ENCODE measurements at regions not wholly inside any gene's neighbourhood (a gene's known extent, or its start where the extent isn't known, plus 50 kb on each side); places are given as distances from the start of the nearest gene placed in this dataset.

DNA sequence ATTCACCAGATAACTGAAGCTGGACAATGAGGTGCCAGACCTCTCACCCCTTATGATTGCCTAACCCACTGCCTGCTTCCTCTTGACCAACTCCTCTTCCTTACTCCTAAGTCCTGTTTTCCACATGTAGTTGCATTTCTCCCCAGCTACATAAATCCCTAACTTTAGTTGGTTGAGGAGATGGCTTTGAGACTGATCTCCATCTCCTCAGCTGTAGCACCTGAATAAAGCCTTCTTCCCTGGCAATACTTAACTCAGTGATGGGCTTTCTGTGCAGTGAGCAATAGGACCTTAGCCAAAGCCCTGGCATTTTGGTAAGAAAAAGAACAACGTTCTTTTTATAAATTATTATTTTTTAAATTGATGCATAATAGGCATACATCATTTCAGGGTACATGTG lies 691.1 kb downstream of the MATN1 start:
- in situ Hi-C loops (cut with MboI; ENCODE audit: low sequenced_read_pairs in 4 of 4) (no loop called here), intact Hi-C loops (cut with DNase I; ENCODE audit: low total_unique reads) (no loop called here)
- DNase-seq (no peak), ATAC-seq (no peak)
- Histone ChIP-seq H3K27me3 (peaks cover 0 to 2% (median 0%) of the 10 kb centered on the region in 3 donors), H3K4me1 (no peaks in the 10 kb centered on the region), H3K36me3 (no peaks in the 10 kb centered on the region), H3K9me3 (no peaks in the 10 kb centered on the region), H3K27ac (no peak overlapping the region), H3K4me3 (no peak overlapping the region)
- TF ChIP-seq, protein P1, sequence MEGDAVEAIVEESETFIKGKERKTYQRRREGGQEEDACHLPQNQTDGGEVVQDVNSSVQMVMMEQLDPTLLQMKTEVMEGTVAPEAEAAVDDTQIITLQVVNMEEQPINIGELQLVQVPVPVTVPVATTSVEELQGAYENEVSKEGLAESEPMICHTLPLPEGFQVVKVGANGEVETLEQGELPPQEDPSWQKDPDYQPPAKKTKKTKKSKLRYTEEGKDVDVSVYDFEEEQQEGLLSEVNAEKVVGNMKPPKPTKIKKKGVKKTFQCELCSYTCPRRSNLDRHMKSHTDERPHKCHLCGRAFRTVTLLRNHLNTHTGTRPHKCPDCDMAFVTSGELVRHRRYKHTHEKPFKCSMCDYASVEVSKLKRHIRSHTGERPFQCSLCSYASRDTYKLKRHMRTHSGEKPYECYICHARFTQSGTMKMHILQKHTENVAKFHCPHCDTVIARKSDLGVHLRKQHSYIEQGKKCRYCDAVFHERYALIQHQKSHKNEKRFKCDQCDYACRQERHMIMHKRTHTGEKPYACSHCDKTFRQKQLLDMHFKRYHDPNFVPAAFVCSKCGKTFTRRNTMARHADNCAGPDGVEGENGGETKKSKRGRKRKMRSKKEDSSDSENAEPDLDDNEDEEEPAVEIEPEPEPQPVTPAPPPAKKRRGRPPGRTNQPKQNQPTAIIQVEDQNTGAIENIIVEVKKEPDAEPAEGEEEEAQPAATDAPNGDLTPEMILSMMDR (IDR thresholded peaks at IDR 0.05 in 4 of 5, conservative IDR thresholded peaks at IDR 0.05 in 1 of 5) = no peak
- no peak for TF ChIP-seq POLR2A (IDR thresholded peaks at IDR 0.05)

DNA sequence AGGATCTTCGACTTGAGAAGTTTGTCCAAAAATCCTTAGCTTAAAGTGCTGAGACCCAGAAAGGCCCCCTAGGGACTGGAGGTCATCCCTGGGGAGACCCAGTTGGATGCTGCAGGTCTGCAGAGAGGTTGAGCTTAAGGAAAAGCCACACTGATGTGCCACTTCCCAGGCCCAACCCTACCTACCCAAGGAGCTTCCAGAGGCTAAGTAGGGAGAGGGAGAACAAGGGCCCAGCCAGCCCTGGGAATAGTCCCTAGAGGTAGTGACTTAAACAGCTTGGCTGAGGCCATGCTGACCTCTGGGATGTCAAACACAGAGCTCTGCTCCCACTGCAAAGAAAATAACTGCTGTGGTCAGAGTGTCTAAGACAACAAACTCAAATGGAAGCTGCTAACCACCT lies 693.7 kb downstream of the MATN1 start:
- Histone ChIP-seq H3K27me3 (peaks cover 0 to 2% (median 0%) of the 10 kb centered on the region in 3 donors), H3K36me3 (no peaks in the 10 kb centered on the region), H3K4me3 (no peak overlapping the region), H3K4me1 (no peaks in the 10 kb centered on the region), H3K9me3 (no peaks in the 10 kb centered on the region), H3K27ac (no peak overlapping the region)
- ATAC-seq = no peak
- TF ChIP-seq, protein P1 (IDR thresholded peaks at IDR 0.05 in 4 of 5, conservative IDR thresholded peaks at IDR 0.05 in 1 of 5) = no peak
- TF ChIP-seq POLR2A (IDR thresholded peaks at IDR 0.05) = no peak
- in situ Hi-C loops (cut with MboI; ENCODE audit: low sequenced_read_pairs in 4 of 4) (no loop called here), intact Hi-C loops (cut with DNase I; ENCODE audit: low total_unique reads) (no loop called here)
- DNase-seq = no peak

DNA sequence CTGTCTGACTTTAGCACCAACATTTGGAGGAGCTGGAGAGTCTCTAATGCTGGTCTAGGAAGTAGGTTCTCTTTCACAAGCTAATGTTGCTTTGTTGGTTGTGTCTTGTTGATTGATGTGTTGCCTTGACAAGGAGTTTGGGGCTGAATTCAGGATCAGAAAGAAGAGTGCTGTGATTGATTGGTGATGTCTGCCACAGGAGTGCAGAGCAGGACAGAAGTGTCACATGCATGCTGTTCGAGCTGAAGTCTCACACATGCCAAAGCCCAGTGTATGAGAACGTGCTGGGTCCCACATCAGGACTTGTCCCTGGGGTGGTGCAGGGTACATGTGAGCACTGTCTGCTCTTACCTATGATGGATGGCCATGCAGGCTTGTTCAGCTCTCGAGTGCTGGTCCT lies 694.4 kb downstream of the MATN1 start:
- TF ChIP-seq, protein P1 (IDR thresholded peaks at IDR 0.05 in 4 of 5, conservative IDR thresholded peaks at IDR 0.05 in 1 of 5) = no peak
- no peak for TF ChIP-seq POLR2A (IDR thresholded peaks at IDR 0.05)
- in situ Hi-C loops (cut with MboI; ENCODE audit: low sequenced_read_pairs in 4 of 4) (no loop called here), intact Hi-C loops (cut with DNase I; ENCODE audit: low total_unique reads) (no loop called here)
- Histone ChIP-seq H3K9me3 (no peaks in the 10 kb centered on the region), H3K27me3 (peaks cover 0 to 3% (median 2%) of the 10 kb centered on the region in 3 donors), H3K36me3 (no peaks in the 10 kb centered on the region), H3K4me1 (no peaks in the 10 kb centered on the region), H3K4me3 (no peak overlapping the region), H3K27ac (no peak overlapping the region)
- no peak for ATAC-seq
- DNase-seq = no peak

DNA sequence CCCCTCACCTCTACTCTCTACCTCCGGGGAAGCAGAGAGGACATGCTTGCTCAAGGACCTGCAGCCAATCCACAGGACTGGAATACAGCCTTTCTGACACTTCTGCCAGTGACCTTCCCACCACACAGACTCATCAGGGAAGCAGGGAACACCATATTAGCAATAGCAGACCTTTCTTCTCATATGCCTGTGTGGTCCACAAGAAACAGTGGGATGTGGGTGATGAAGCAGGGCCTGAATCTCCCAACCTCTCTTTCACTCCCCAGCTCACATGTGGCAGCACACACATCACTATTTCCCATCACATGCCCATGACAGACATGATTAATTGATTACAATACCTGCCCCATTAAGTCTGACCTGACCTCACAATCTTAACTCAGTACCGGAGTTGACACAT lies 695.1 kb downstream of the MATN1 start:
- no peaks in the 10 kb centered on the region for H3K36me3 ChIP-seq
- TF ChIP-seq, protein P1 (IDR thresholded peaks at IDR 0.05 in 4 of 5, conservative IDR thresholded peaks at IDR 0.05 in 1 of 5) = no peak
- no peak for TF ChIP-seq POLR2A (IDR thresholded peaks at IDR 0.05)
- no peak overlapping the region for H3K27ac ChIP-seq
- H3K9me3 ChIP-seq = no peaks in the 10 kb centered on the region
- H3K4me3 ChIP-seq = no peak overlapping the region
- no peaks in the 10 kb centered on the region for H3K4me1 ChIP-seq
- intact Hi-C loops (cut with DNase I; ENCODE audit: low total_unique reads) (no loop called here), in situ Hi-C loops (cut with MboI; ENCODE audit: low sequenced_read_pairs in 4 of 4) (no loop called here)
- peaks cover 0 to 7% (median 6%) of the 10 kb centered on the region in 3 donors for H3K27me3 ChIP-seq
- no peak for ATAC-seq
- no peak for DNase-seq

DNA sequence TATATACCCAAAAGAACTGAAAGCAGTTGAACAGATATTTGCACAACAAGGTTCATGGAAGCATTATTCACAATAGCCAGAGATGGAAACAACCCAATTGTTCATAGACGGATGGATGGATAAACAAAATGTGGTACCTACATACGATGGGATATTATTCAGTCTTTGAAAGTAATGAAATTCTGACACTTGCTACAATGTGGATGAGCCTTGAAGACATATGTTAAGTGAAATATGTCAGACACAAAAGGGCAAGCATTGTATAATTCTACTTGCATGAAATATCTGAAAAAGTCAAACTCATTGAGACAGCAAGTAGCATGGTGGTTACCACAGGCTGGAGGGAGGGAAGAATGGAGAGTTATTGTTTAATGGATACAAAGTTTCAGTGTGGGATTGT lies 696.1 kb downstream of the MATN1 start:
- no peak for ATAC-seq
- no peak overlapping the region for H3K27ac ChIP-seq
- no peak for DNase-seq
- H3K27me3 ChIP-seq = peaks cover 0 to 8% (median 7%) of the 10 kb centered on the region in 3 donors
- H3K36me3 ChIP-seq = no peaks in the 10 kb centered on the region
- no peak for TF ChIP-seq POLR2A (IDR thresholded peaks at IDR 0.05)
- TF ChIP-seq, protein P1 (IDR thresholded peaks at IDR 0.05 in 4 of 5, conservative IDR thresholded peaks at IDR 0.05 in 1 of 5) = no peak
- H3K4me1 ChIP-seq = no peaks in the 10 kb centered on the region
- H3K9me3 ChIP-seq = no peaks in the 10 kb centered on the region
- intact Hi-C loops (cut with DNase I; ENCODE audit: low total_unique reads) (no loop called here), in situ Hi-C loops (cut with MboI; ENCODE audit: low sequenced_read_pairs in 4 of 4) (no loop called here)
- H3K4me3 ChIP-seq = no peak overlapping the region

All from gastrocnemius medialis (tissue), 4 donors.